T47D (cell line): ENCODE measurements at regions not wholly inside any gene's neighbourhood (a gene's known extent, or its start where the extent isn't known, plus 50 kb on each side); places are given as distances from the start of the nearest gene placed in this dataset.

Experiments used
- DNase-seq, 2 experiments: peaks; one replicate each; pipeline versions ENCODE4 v3.0.0 to v3.0.0-alpha.2; 2011 to 2012; ENCODE audit warnings: low read depth in 1 of 2, low spot score in 1 of 2
- JUND ChIP-seq: IDR thresholded peaks from 2 replicates; pipeline ENCODE4 v1.6.1; 2012; ENCODE audit warnings: low read depth
- in situ Hi-C: cut with HindIII; loops from 2 replicates; pipeline ENCODE4 v1.10.0; 2016; ENCODE audit warnings: low sequenced_read_pairs, low pct_unique_long_range_greater_than_20kb

- no peak for DNase-seq
- no peak for TF ChIP-seq JUND
- in situ Hi-C loops, result no loop called here
Observed at GRCh38 chr12:105570944-105571343, 240.5 kb downstream of the C12orf75 start.

- TF ChIP-seq JUND, result no peak
- no peak for DNase-seq
- in situ Hi-C loops, result no loop called here
Observed at GRCh38 chr12:105573574-105573973, 243.1 kb downstream of the C12orf75 start.

- peak in 1 of 2 experiments; percentile 41 for DNase-seq
- in situ Hi-C loops, result no loop called here
- no peak for TF ChIP-seq JUND
Observed at GRCh38 chr12:105574056-105574715, 243.7 kb downstream of the C12orf75 start.

- in situ Hi-C loops, result no loop called here
- DNase-seq, result no peak
- no peak for TF ChIP-seq JUND
Observed at GRCh38 chr12:105575235-105575634, 244.7 kb downstream of the C12orf75 start.

- in situ Hi-C loops, result no loop called here
- no peak for DNase-seq
- TF ChIP-seq JUND, result no peak
Observed at GRCh38 chr12:105576261-105576660, 245.8 kb downstream of the C12orf75 start.

GRCh38 chr12:105580821-105581352 lies 250.4 kb downstream of the C12orf75 start:
- no peak for DNase-seq
- in situ Hi-C loops, result no loop called here
- TF ChIP-seq JUND, result no peak

- in situ Hi-C loops, result no loop called here
- no peak for TF ChIP-seq JUND
- no peak for DNase-seq
Observed at GRCh38 chr12:105581420-105581819, 250.9 kb downstream of the C12orf75 start.

GRCh38 chr12:105585107-105585506 lies 254.6 kb downstream of the C12orf75 start:
- in situ Hi-C loops, result no loop called here

GRCh38 chr12:105587237-105587636 lies 256.7 kb downstream of the C12orf75 start:
- in situ Hi-C loops, result no loop called here
- no peak for DNase-seq
- TF ChIP-seq JUND, result no peak

More at GRCh38 chr12:105585107-105585506, 254.6 kb downstream of the C12orf75 start:
- TF ChIP-seq JUND, result no peak
- DNase-seq, result no peak

- in situ Hi-C loops, result no loop called here
- no peak for DNase-seq
- no peak for TF ChIP-seq JUND
Observed at GRCh38 chr12:105588106-105588505, 257.6 kb downstream of the C12orf75 start.

GRCh38 chr12:105590571-105590970 lies 260.1 kb downstream of the C12orf75 start:
- no peak for TF ChIP-seq JUND
- DNase-seq, result no peak
- in situ Hi-C loops, result no loop called here

GRCh38 chr12:105595440-105595839 lies 264.9 kb downstream of the C12orf75 start:
- DNase-seq, result no peak
- TF ChIP-seq JUND, result no peak
- in situ Hi-C loops, result no loop called here

- no peak for TF ChIP-seq JUND
- no peak for DNase-seq
- in situ Hi-C loops, result no loop called here
Observed at GRCh38 chr12:105596731-105597130, 266.2 kb downstream of the C12orf75 start.

- no peak for DNase-seq
- in situ Hi-C loops, result no loop called here
- TF ChIP-seq JUND, result no peak
Observed at GRCh38 chr12:105598031-105598430, 267.5 kb downstream of the C12orf75 start.
